H1 (cell line): ENCODE measurements at regions not wholly inside any gene's neighbourhood (a gene's known extent, or its start where the extent isn't known, plus 50 kb on each side); places are given as distances from the start of the nearest gene placed in this dataset.

Source experiments
- EGR1 ChIP-seq: IDR thresholded peaks from 2 replicates; pipeline ENCODE4 v1.6.1; 2011; ENCODE audit warnings: low read depth, low read length, borderline replicate concordance
- RXRA ChIP-seq: IDR thresholded peaks from 2 replicates; pipeline ENCODE4 v1.6.1; 2011; ENCODE audit warnings: low read depth, mild to moderate bottlenecking, low read length, moderate library complexity; ENCODE audit not compliant: insufficient read depth
- SUZ12 ChIP-seq: fragments of 200-600 bp; sonication (generic); IDR thresholded peaks from 2 replicates; pipeline ENCODE4 v1.6.1; 2012; ENCODE audit warnings: mild to moderate bottlenecking, inconsistent platforms, low read length, moderate library complexity, mixed read lengths
- TF ChIP-seq, protein P1 (sequence below), 3 experiments: IDR thresholded peaks; 1 replicate in 2 of 3; 2 replicates in 1 of 3; pipeline versions ENCODE4 v1.5.1 to v1.6.1; 2011; ENCODE audit warnings: low read length in 3 of 3, mild to moderate bottlenecking in 3 of 3, inconsistent platforms in 2 of 3, low read depth in 1 of 3, moderate library complexity in 1 of 3; ENCODE audit not compliant: insufficient read depth in 1 of 3; ENCODE audit errors: control extremely low read depth in 1 of 3

GRCh38 chr14:83301791-83302190 lies 1768.1 kb upstream of the SEL1L start (continued):
- TF ChIP-seq, protein P1, sequence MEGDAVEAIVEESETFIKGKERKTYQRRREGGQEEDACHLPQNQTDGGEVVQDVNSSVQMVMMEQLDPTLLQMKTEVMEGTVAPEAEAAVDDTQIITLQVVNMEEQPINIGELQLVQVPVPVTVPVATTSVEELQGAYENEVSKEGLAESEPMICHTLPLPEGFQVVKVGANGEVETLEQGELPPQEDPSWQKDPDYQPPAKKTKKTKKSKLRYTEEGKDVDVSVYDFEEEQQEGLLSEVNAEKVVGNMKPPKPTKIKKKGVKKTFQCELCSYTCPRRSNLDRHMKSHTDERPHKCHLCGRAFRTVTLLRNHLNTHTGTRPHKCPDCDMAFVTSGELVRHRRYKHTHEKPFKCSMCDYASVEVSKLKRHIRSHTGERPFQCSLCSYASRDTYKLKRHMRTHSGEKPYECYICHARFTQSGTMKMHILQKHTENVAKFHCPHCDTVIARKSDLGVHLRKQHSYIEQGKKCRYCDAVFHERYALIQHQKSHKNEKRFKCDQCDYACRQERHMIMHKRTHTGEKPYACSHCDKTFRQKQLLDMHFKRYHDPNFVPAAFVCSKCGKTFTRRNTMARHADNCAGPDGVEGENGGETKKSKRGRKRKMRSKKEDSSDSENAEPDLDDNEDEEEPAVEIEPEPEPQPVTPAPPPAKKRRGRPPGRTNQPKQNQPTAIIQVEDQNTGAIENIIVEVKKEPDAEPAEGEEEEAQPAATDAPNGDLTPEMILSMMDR (IDR thresholded peaks at IDR 0.05; ENCODE audit: control extremely low read depth in 1 of 3, insufficient read depth in 1 of 3, low read depth in 1 of 3, low read length in 3 of 3), result no peak
- TF ChIP-seq EGR1, result no peak
- TF ChIP-seq RXRA, result no peak
- no peak for TF ChIP-seq SUZ12
